ENCODE measurements at regions not wholly inside any gene's neighbourhood (a gene's known extent, or its start where the extent isn't known, plus 50 kb on each side); places are given as distances from the start of the nearest gene placed in this dataset.

DNA sequence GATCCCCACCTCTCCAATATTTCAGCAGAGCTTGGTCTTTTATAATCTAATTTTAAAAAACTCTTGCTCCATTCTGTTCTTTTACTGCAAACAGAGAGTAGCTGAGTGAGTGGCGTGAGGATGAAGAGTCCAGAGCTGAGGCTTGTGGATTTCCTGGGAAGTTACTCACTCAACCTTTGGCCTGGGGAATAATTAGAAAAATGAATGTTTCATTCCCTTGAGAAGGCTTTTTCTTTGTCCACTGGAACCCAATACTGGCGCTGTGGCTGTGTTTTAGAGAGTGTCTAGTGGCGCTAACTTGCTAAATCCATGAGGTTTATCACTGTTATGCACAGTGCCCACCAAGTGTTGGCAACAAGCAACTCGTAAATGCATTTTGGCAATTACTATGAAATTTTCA lies 251.5 kb downstream of the HIVEP2 start:
- intact Hi-C loops (cut with DNase I, micrococcal nuclease): loop anchor here (5.0 to 10.0 kb wide), 3 partner anchors 331 to 734 kb away; no protein-coding TSS in a partner anchor
- TF ChIP-seq CTCF (IDR thresholded peaks at IDR 0.05): no peak
- no peaks in the 10 kb centered on the region for H3K4me1 ChIP-seq (ENCODE audit: low read depth)
- DNase-seq (no peak), ATAC-seq (no peak)
- H3K36me3 ChIP-seq (ENCODE audit: low read depth): no peaks in the 10 kb centered on the region
- no peak overlapping the region for H3K4me3 ChIP-seq
- H3K9me3 ChIP-seq: no peaks in the 10 kb centered on the region

DNA sequence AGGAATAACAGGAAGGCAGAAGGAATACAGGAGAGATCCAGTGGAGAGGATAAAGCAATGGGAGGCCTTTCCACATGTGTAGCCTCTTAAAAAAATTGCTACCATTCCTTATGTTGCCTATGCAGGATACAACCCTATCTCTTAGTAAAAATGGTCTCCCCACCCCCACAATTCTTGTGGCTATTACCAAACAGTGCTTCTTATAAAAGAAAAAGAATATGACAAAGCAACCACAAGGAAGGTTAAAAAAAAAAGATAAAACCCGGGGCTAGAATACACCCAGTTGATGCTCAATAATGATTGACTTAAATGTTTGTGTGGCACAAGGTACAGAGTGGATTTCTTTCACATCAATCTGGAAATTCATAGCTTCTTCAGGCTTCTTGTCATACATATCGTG lies 250.9 kb downstream of the HIVEP2 start:
- DNase-seq (no peak), ATAC-seq (no peak)
- no peaks in the 10 kb centered on the region for H3K36me3 ChIP-seq (ENCODE audit: low read depth)
- no peaks in the 10 kb centered on the region for H3K4me1 ChIP-seq (ENCODE audit: low read depth)
- TF ChIP-seq CTCF (IDR thresholded peaks at IDR 0.05): no peak
- no peak overlapping the region for H3K4me3 ChIP-seq
- intact Hi-C loops (cut with DNase I, micrococcal nuclease): loop anchor here (5.0 to 10.0 kb wide), 3 partner anchors 331 to 733 kb away; no protein-coding TSS in a partner anchor
- no peaks in the 10 kb centered on the region for H3K9me3 ChIP-seq

GRCh38 chr6:142695016-142695415 lies 250.0 kb downstream of the HIVEP2 start:
- no peaks in the 10 kb centered on the region for H3K9me3 ChIP-seq
- DNase-seq (peak in 2 of 3 donors; percentile 16 to 22), ATAC-seq (no peak)
- no peak overlapping the region for H3K4me3 ChIP-seq
- H3K4me1 ChIP-seq (ENCODE audit: low read depth): no peaks in the 10 kb centered on the region
- intact Hi-C loops (cut with DNase I, micrococcal nuclease): loop anchor here (10.0 kb wide), 2 partner anchors 330 to 730 kb away; no protein-coding TSS in a partner anchor
- TF ChIP-seq CTCF (IDR thresholded peaks at IDR 0.05): no peak
- no peaks in the 10 kb centered on the region for H3K36me3 ChIP-seq (ENCODE audit: low read depth)

DNA sequence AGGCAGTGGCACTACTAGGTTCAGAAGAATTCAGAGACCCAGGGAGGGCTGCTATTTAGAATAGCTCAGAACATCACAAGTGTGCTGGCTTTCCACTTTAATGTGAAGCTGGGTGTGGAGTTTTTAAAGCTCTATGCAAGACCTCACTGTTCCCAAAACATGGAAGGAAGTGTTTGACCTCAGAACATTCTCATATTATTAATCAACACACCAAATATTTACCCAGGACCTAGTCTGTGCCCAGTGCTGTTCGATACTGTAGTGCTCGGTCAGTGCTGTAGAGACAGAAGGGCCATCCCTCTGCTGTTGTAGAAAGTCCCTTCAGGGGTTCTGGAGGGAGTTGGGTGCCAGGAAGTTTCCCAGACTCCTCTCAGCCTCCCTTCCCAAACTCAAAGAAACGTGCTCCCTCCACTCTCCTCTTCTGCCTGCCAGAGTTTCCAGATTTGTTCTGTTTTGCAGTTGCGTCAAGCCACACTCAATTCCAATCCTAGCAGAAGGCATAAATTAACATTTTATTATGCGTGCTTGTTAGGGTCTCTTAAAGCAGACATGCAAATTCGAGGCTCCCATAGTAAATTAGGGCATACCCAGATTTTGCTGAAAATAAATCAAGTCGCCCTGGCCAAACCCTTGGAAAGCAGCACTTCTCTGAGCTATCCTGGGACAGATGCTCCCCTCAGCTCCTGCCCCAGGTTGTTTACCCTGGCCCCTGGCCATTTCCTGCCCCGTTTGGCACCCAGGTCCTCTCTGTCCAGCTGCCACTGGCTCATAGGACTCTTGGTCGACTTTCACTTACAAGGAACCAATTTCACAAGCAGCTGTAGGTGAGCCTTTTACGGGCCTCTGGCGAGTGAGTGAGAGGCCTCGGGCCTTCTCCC lies 248.6 kb downstream of the HIVEP2 start:
- TF ChIP-seq CTCF (IDR thresholded peaks at IDR 0.05): no peak
- ATAC-seq (peak; percentile 89), DNase-seq (peak; percentile 60 to 76 (median 67))

GRCh38 chr6:142697001-142697335 lies 248.0 kb downstream of the HIVEP2 start:
- no peaks in the 10 kb centered on the region for H3K4me1 ChIP-seq (ENCODE audit: low read depth)
- intact Hi-C loops (cut with DNase I, micrococcal nuclease): loop anchor here (10.0 kb wide), 2 partner anchors 328 to 728 kb away; no protein-coding TSS in a partner anchor
- ATAC-seq (no peak), DNase-seq (no peak)
- H3K36me3 ChIP-seq (ENCODE audit: low read depth): no peaks in the 10 kb centered on the region
- no peaks in the 10 kb centered on the region for H3K9me3 ChIP-seq
- no peak for TF ChIP-seq CTCF (IDR thresholded peaks at IDR 0.05)
- H3K4me3 ChIP-seq: no peak overlapping the region

More for the DNA sequence above, 248.6 kb downstream of the HIVEP2 start:
- H3K9me3 ChIP-seq: no peaks in the 10 kb centered on the region
- no peaks in the 10 kb centered on the region for H3K36me3 ChIP-seq (ENCODE audit: low read depth)
- intact Hi-C loops (cut with DNase I, micrococcal nuclease): loop anchor here (10.0 kb wide), 2 partner anchors 328 to 728 kb away; no protein-coding TSS in a partner anchor
- H3K4me3 ChIP-seq: no peak overlapping the region
- no peaks in the 10 kb centered on the region for H3K4me1 ChIP-seq (ENCODE audit: low read depth)

Data from mucosa of descending colon (tissue), 3 donors.